GM21619 (cell line): ENCODE measurements at regions not wholly inside any gene's neighbourhood (a gene's known extent, or its start where the extent isn't known, plus 50 kb on each side); places are given as distances from the start of the nearest gene placed in this dataset.
"Not testable (repeated sequence)": the region's sequence is repeated elsewhere in the genome, so short reads cannot be mapped to it uniquely, and the experiment has no call there.

ENCODE experiments used
- ATAC-seq: cut with Tn5 transposase; IDR thresholded peaks from one replicate; pipeline ENCODE4 v1.9.1; 2021; ENCODE audit not compliant: unreplicated experiment

GRCh38 chr6:86738078-86738477 is 199.2 kb upstream of the HTR1E start:
- ATAC-seq, result no peak

GRCh38 chr6:86731631-86732030 is 205.7 kb upstream of the HTR1E start:
- ATAC-seq, result not testable (repeated sequence)

- ATAC-seq, result not testable (repeated sequence)
These were observed 206.6 kb upstream of the HTR1E start for GRCh38 chr6:86730772-86731171.

- ATAC-seq, result no peak
These were observed 207.1 kb upstream of the HTR1E start for GRCh38 chr6:86730216-86730615.

GRCh38 chr6:86728976-86729375 is 208.4 kb upstream of the HTR1E start:
- no peak for ATAC-seq

GRCh38 chr6:86724695-86725094 is 212.6 kb upstream of the HTR1E start:
- ATAC-seq, result no peak

GRCh38 chr6:86723729-86724128 is 213.6 kb upstream of the HTR1E start:
- ATAC-seq, result no peak

GRCh38 chr6:86723151-86723550 is 214.2 kb upstream of the HTR1E start:
- no peak for ATAC-seq

- ATAC-seq, result no peak
These were observed 215.2 kb upstream of the HTR1E start for GRCh38 chr6:86722131-86722530.

GRCh38 chr6:86715676-86716075 is 221.7 kb upstream of the HTR1E start:
- no peak for ATAC-seq

GRCh38 chr6:86712039-86712438 is 225.3 kb upstream of the HTR1E start:
- no peak for ATAC-seq

- ATAC-seq, result no peak
These were observed 229.7 kb upstream of the HTR1E start for GRCh38 chr6:86707545-86708120.

GRCh38 chr6:86706449-86706848 is 230.9 kb upstream of the HTR1E start:
- no peak for ATAC-seq

- ATAC-seq, result not testable (repeated sequence)
These were observed 236.1 kb upstream of the HTR1E start for GRCh38 chr6:86701228-86701627.

- ATAC-seq, result no peak
These were observed 250.8 kb upstream of the HTR1E start for GRCh38 chr6:86686496-86686895.

- ATAC-seq, result no peak
These were observed 252.0 kb upstream of the HTR1E start for GRCh38 chr6:86685230-86685797.

- ATAC-seq, result no peak
These were observed 254.0 kb upstream of the HTR1E start for GRCh38 chr6:86683132-86683908.

- no peak for ATAC-seq
These were observed 255.0 kb upstream of the HTR1E start for GRCh38 chr6:86682297-86682696.

- ATAC-seq, result not testable (repeated sequence)
These were observed 256.2 kb upstream of the HTR1E start for GRCh38 chr6:86681140-86681539.

GRCh38 chr6:86672125-86672524 is 265.2 kb upstream of the HTR1E start:
- ATAC-seq, result not testable (repeated sequence)

- no peak for ATAC-seq
These were observed 280.1 kb upstream of the HTR1E start for GRCh38 chr6:86657192-86657591.

- no peak for ATAC-seq
These were observed 308.2 kb upstream of the HTR1E start for GRCh38 chr6:86629123-86629522.
